ENCODE measurements at regions not wholly inside any gene's neighbourhood (a gene's known extent, or its start where the extent isn't known, plus 50 kb on each side); places are given as distances from the start of the nearest gene placed in this dataset.

DNA sequence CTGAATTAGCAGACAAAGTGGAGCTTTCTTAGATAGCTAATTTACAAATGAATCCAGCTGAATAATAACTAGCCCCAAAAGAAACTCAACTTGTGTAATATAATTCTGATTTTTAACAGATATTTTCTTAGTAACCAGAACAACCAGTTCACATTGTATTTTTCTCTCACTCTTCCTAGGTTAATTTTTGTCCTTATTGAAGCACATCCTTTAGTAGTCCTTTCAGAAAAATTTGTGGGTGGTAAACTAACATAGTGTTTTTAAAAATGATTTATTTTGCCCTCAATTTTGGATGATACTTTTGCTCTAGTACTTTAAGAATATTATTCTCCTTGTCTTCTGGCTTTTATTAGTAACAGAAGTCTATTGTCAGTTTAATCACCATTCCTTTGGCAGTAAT is 190.6 kb upstream of the SLC39A10 start:
- Histone ChIP-seq H3K4me3 (ENCODE audit: low read depth, low read length) (no peak overlapping the region), H3K27me3 (ENCODE audit: control insufficient read depth, insufficient read depth, low read length) (no peaks in the 10 kb centered on the region), H3K36me3 (ENCODE audit: control insufficient read depth, insufficient read depth, low read length) (no peaks in the 10 kb centered on the region), H3K9me3 (ENCODE audit: control insufficient read depth, insufficient read depth, low read depth, low read length) (no peaks in the 10 kb centered on the region), H3K4me1 (ENCODE audit: control insufficient read depth, insufficient read depth, low read length) (no peaks in the 10 kb centered on the region), H3K9ac (ENCODE audit: low read length) (no peak overlapping the region), H3K27ac (ENCODE audit: low read depth, low read length) (no peak overlapping the region)

DNA sequence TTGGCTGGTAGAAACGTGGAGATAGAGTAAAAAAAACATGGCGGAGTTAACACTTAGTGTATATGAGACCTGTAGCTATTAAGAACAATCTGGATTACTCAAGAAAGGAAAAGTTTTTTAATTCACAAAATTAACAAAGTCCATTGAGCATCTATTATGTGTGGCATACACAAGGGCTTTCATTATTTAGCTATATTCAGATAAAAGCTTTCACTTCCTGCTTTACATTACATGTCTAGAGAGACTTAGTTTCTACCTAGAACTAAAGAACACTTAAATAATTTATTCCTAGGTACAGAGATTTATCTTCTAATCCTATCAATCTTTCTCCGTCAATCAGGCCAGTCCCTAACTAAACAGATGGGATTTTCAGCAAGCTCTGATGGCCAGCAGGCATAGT is 196.0 kb upstream of the SLC39A10 start:
- Histone ChIP-seq H3K9me3 (ENCODE audit: control insufficient read depth, insufficient read depth, low read depth, low read length) (no peaks in the 10 kb centered on the region), H3K9ac (ENCODE audit: low read length) (no peak overlapping the region), H3K27me3 (ENCODE audit: control insufficient read depth, insufficient read depth, low read length) (no peaks in the 10 kb centered on the region), H3K36me3 (ENCODE audit: control insufficient read depth, insufficient read depth, low read length) (no peaks in the 10 kb centered on the region), H3K27ac (ENCODE audit: low read depth, low read length) (no peak overlapping the region), H3K4me3 (ENCODE audit: low read depth, low read length) (no peak overlapping the region), H3K4me1 (ENCODE audit: control insufficient read depth, insufficient read depth, low read length) (no peaks in the 10 kb centered on the region)

DNA sequence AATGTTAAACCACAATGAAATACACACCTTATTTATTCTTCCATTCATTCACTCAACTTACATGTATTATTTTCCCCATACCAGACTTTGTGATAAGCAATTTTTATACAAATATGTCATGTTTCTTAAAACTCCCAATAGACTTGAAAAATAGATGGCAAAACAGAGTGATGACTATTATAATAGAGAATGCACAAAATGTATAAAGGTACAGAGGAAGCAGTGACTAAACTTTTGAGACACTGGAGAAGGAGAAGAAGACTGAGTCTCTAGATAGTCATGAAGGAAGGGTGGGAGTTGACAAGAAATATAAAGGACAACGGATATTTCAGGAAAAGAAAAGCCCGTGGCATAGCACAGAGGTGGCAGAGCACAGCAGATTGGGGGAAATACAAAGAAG is 198.1 kb upstream of the SLC39A10 start:
- H3K4me1 ChIP-seq (ENCODE audit: control insufficient read depth, insufficient read depth, low read length): no peaks in the 10 kb centered on the region
- H3K36me3 ChIP-seq (ENCODE audit: control insufficient read depth, insufficient read depth, low read length): no peaks in the 10 kb centered on the region
- no peaks in the 10 kb centered on the region for H3K9me3 ChIP-seq (ENCODE audit: control insufficient read depth, insufficient read depth, low read depth, low read length)
- H3K9ac ChIP-seq (ENCODE audit: low read length): no peak overlapping the region
- H3K4me3 ChIP-seq (ENCODE audit: low read depth, low read length): no peak overlapping the region
- H3K27ac ChIP-seq (ENCODE audit: low read depth, low read length): no peak overlapping the region
- H3K27me3 ChIP-seq (ENCODE audit: control insufficient read depth, insufficient read depth, low read length): no peaks in the 10 kb centered on the region

DNA sequence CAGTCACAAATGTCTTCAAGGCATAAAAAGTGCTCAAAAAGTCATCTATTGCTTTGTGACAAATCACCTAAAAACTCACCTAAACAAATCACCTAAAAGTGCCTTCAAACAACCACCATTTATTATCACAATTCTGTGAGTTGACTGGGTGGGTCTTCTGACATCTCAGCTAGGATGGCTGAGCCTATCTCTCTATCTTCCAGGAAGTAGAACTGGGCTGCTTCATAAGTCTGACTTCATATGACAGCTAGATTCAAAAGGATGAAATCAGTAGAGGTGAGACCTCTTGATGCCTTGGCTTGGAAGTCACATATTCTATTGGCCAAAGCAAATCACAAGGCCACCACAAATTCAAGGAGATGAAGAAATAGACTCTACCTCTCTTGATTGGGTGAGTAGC is 199.2 kb upstream of the SLC39A10 start:
- no peak overlapping the region for H3K9ac ChIP-seq (ENCODE audit: low read length)
- H3K9me3 ChIP-seq (ENCODE audit: control insufficient read depth, insufficient read depth, low read depth, low read length): no peaks in the 10 kb centered on the region
- no peak overlapping the region for H3K27ac ChIP-seq (ENCODE audit: low read depth, low read length)
- no peaks in the 10 kb centered on the region for H3K4me1 ChIP-seq (ENCODE audit: control insufficient read depth, insufficient read depth, low read length)
- no peak overlapping the region for H3K4me3 ChIP-seq (ENCODE audit: low read depth, low read length)
- no peaks in the 10 kb centered on the region for H3K36me3 ChIP-seq (ENCODE audit: control insufficient read depth, insufficient read depth, low read length)
- H3K27me3 ChIP-seq (ENCODE audit: control insufficient read depth, insufficient read depth, low read length): no peaks in the 10 kb centered on the region

DNA sequence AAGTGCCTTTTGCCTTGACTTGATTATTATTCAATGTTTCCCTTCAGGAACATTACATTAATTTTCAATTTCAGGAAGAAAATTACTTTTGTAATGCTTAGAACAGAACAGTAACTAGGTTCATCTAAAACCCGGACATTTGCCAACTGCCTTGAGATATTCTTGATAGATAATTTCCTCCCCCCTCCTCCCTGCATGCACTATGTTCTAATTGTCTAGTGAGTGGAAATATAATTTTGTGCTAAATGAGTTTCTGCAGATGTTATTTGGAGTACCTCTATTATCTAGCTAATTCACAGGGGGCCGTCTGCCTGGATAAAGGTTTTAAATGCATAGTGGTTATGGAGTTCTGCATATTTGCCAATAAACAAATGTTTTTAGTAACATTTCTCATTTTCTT is 200.3 kb upstream of the SLC39A10 start:
- H3K27ac ChIP-seq (ENCODE audit: low read depth, low read length): no peak overlapping the region
- H3K36me3 ChIP-seq (ENCODE audit: control insufficient read depth, insufficient read depth, low read length): no peaks in the 10 kb centered on the region
- no peaks in the 10 kb centered on the region for H3K9me3 ChIP-seq (ENCODE audit: control insufficient read depth, insufficient read depth, low read depth, low read length)
- H3K4me1 ChIP-seq (ENCODE audit: control insufficient read depth, insufficient read depth, low read length): no peaks in the 10 kb centered on the region
- H3K9ac ChIP-seq (ENCODE audit: low read length): no peak overlapping the region
- H3K4me3 ChIP-seq (ENCODE audit: low read depth, low read length): no peak overlapping the region
- H3K27me3 ChIP-seq (ENCODE audit: control insufficient read depth, insufficient read depth, low read length): no peaks in the 10 kb centered on the region

DNA sequence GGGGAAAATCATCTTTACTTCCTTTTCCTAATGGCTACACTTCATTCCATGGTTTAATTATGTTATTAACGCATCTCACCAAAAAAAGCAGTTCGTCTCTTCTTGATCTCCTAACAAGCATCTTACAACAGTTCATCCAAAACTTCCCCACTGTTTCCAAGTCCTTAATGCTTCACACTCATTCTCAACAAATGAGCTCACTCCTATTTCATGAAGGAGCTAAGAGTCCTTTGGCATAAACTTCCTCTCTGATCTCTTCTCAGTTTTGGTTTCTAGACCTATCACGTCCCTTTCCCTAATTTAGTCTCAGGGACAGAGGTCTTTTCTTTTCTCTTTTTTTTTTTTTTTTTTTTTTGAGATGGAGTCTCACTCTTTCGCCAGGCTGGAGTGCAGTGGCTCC is 205.9 kb upstream of the SLC39A10 start:
- H3K4me3 ChIP-seq (ENCODE audit: low read depth, low read length): no peak overlapping the region
- H3K4me1 ChIP-seq (ENCODE audit: control insufficient read depth, insufficient read depth, low read length): no peaks in the 10 kb centered on the region
- H3K36me3 ChIP-seq (ENCODE audit: control insufficient read depth, insufficient read depth, low read length): no peaks in the 10 kb centered on the region

DNA sequence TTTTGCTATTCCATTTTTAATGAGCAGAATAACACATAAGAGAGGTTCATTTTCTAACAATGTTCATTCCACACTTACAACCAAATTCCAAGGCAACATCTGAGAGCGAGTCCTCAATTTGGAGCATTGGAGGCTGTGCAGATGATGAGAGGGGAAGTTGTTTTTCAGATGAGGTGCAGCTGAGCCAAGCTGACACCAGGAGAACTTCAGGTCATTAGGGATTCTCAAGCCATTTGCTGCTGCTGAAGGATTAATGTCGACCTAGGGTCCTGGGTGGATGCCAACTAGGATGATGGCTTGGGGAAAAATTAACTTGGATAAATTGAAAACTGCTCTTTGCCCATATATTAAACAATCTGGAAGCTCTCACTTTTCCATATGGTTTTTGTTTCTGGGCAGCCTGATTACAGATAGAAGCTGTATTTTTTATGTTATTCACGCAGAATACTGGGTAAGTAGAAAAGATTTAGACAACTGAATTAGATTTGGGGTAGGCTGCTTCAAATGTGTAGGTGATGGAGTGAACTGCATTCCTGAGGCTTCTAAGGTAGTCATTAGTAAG is 206.4 kb upstream of the SLC39A10 start:
- Histone ChIP-seq H3K9ac (ENCODE audit: low read length) (no peak overlapping the region), H3K27me3 (ENCODE audit: control insufficient read depth, insufficient read depth, low read length) (no peaks in the 10 kb centered on the region), H3K27ac (ENCODE audit: low read depth, low read length) (no peak overlapping the region), H3K4me3 (ENCODE audit: low read depth, low read length) (no peak overlapping the region), H3K36me3 (ENCODE audit: control insufficient read depth, insufficient read depth, low read length) (no peaks in the 10 kb centered on the region), H3K9me3 (ENCODE audit: control insufficient read depth, insufficient read depth, low read depth, low read length) (no peaks in the 10 kb centered on the region), H3K4me1 (ENCODE audit: control insufficient read depth, insufficient read depth, low read length) (no peaks in the 10 kb centered on the region)

More for the DNA sequence above, 205.9 kb upstream of the SLC39A10 start:
- Histone ChIP-seq H3K27ac (ENCODE audit: low read depth, low read length) (no peak overlapping the region), H3K9ac (ENCODE audit: low read length) (no peak overlapping the region), H3K9me3 (ENCODE audit: control insufficient read depth, insufficient read depth, low read depth, low read length) (no peaks in the 10 kb centered on the region), H3K27me3 (ENCODE audit: control insufficient read depth, insufficient read depth, low read length) (no peaks in the 10 kb centered on the region)

DNA sequence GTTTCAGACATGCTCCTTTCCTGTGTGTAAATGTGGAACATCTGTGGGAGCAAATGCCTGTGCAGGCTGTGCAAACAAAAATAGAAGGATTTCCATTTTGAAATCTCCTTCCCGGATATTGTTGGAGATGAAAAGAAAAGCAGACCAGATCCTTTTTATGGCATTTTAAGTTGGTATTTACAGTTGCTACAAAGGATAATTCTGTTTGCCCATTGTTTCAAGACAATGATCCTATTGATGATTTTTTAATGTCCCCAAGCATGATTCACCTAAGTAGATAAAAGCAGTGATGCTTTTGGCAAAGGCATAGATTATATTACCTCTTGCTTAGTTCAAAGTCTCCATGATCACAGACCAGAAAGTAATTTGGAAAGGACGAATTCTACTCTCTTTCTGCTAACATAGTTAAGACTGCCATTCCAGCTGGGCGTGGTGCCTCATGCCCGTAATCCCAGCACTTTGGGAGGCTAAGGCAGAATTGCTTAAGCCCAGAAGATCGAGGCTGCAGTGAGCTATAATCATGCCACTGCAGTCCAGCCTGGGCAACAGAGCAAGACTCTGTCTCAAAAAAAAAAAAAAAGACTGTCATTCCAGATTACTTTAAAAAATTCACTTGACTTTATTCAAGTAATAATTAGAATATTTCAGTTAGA is 209.6 kb upstream of the SLC39A10 start:
- no peak overlapping the region for H3K27ac ChIP-seq (ENCODE audit: low read depth, low read length)

DNA sequence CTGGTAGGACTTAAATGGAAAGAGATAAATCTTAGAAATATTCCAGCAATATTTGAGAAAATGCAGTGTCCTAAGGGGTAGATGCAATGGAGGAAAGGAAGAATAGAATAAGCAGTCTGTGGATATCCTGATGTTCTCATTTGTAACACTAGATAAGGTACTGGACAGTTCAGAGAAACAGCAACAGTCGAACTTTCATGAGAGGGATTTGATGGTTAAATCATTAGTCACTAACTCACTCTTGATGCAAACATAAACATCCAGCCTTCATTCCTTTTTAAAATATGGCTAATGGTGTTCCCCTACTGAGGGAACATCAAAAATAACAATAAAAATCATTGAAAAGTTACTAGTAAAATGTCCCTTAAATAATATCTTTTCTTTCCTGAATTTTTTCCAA is 211.4 kb upstream of the SLC39A10 start:
- Histone ChIP-seq H3K9me3 (ENCODE audit: control insufficient read depth, insufficient read depth, low read depth, low read length) (peaks cover 5% of the 10 kb centered on the region; the same call in 1 of the 2 replicates), H3K36me3 (ENCODE audit: control insufficient read depth, insufficient read depth, low read length) (no peaks in the 10 kb centered on the region), H3K27ac (ENCODE audit: low read depth, low read length) (no peak overlapping the region), H3K9ac (ENCODE audit: low read length) (no peak overlapping the region), H3K4me1 (ENCODE audit: control insufficient read depth, insufficient read depth, low read length) (no peaks in the 10 kb centered on the region), H3K27me3 (ENCODE audit: control insufficient read depth, insufficient read depth, low read length) (no peaks in the 10 kb centered on the region), H3K4me3 (ENCODE audit: low read depth, low read length) (no peak overlapping the region)

More for the DNA sequence above, 209.6 kb upstream of the SLC39A10 start:
- H3K4me1 ChIP-seq (ENCODE audit: control insufficient read depth, insufficient read depth, low read length): no peaks in the 10 kb centered on the region
- no peak overlapping the region for H3K9ac ChIP-seq (ENCODE audit: low read length)
- H3K9me3 ChIP-seq (ENCODE audit: control insufficient read depth, insufficient read depth, low read depth, low read length): peaks cover 5% of the 10 kb centered on the region; the same call in 1 of the 2 replicates
- no peaks in the 10 kb centered on the region for H3K36me3 ChIP-seq (ENCODE audit: control insufficient read depth, insufficient read depth, low read length)
- H3K27me3 ChIP-seq (ENCODE audit: control insufficient read depth, insufficient read depth, low read length): no peaks in the 10 kb centered on the region
- no peak overlapping the region for H3K4me3 ChIP-seq (ENCODE audit: low read depth, low read length)

DNA sequence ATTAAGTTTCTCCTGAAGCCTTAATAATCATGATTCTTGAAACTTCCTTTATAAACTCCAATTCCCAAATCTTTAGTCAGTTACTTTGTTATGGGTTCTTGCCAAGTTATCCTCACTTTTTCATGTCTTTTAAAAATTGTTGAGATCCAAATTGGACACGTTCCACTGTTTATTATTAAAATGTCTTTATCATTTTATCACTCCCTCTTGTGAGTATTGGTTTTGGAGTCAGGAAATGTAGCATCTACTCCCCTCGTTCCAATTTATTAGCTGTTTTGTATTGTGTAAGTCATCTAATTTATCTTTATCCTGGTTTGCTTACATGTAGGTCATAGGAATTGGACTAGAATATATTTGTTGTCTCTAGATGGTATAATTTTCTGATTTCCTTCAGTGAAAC is 213.1 kb upstream of the SLC39A10 start:
- Histone ChIP-seq H3K9ac (ENCODE audit: low read length) (no peak overlapping the region), H3K4me3 (ENCODE audit: low read depth, low read length) (no peak overlapping the region), H3K36me3 (ENCODE audit: control insufficient read depth, insufficient read depth, low read length) (no peaks in the 10 kb centered on the region), H3K9me3 (ENCODE audit: control insufficient read depth, insufficient read depth, low read depth, low read length) (peaks cover 9% of the 10 kb centered on the region; the same call in 1 of the 2 replicates), H3K4me1 (ENCODE audit: control insufficient read depth, insufficient read depth, low read length) (no peaks in the 10 kb centered on the region), H3K27me3 (ENCODE audit: control insufficient read depth, insufficient read depth, low read length) (no peaks in the 10 kb centered on the region), H3K27ac (ENCODE audit: low read depth, low read length) (no peak overlapping the region)

DNA sequence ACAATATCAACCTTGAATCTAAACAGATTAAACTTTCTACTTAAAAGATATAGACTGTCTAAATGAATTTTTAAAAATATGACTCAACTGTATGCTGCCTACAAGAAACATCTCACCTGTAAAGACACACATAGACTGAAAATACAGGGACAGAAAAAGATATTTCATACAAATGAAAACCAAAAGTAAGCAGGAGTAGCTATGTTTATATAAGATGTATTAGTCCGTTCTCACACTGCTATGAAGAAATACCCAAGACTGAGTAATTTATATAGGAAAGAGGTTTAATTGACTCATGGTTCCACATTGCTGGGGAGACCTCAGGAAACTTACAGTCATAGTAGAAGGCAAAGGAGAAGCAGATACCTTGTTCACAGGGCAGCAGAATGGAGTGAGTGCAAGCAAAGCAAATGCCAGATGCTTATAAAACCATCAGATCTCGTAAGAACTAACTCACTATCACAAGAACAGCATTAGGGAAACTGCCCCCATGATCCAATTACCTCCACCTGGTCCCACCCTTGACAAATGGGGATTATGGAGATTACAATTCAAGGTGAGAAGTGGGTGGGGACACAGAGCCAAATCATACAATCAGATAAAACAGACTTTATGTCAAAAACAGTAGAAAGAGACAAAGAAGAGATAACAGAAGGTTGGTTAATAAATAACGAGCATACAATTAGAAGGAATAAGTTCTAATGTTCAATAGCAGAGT is 214.4 kb upstream of the SLC39A10 start:
- Histone ChIP-seq H3K27ac (ENCODE audit: low read depth, low read length) (no peak overlapping the region), H3K9me3 (ENCODE audit: control insufficient read depth, insufficient read depth, low read depth, low read length) (peaks cover 12% of the 10 kb centered on the region; the same call in 1 of the 2 replicates), H3K27me3 (ENCODE audit: control insufficient read depth, insufficient read depth, low read length) (no peaks in the 10 kb centered on the region), H3K4me1 (ENCODE audit: control insufficient read depth, insufficient read depth, low read length) (no peaks in the 10 kb centered on the region), H3K9ac (ENCODE audit: low read length) (no peak overlapping the region), H3K4me3 (ENCODE audit: low read depth, low read length) (no peak overlapping the region), H3K36me3 (ENCODE audit: control insufficient read depth, insufficient read depth, low read length) (no peaks in the 10 kb centered on the region)
